GM21825 (cell line): ENCODE measurements at regions not wholly inside any gene's neighbourhood (a gene's known extent, or its start where the extent isn't known, plus 50 kb on each side); places are given as distances from the start of the nearest gene placed in this dataset.

Experiments used
- ATAC-seq: cut with Tn5 transposase; IDR thresholded peaks from one replicate; pipeline ENCODE4 v1.9.1; 2021; ENCODE audit warnings: mild to moderate bottlenecking, moderate library complexity; ENCODE audit not compliant: unreplicated experiment

DNA sequence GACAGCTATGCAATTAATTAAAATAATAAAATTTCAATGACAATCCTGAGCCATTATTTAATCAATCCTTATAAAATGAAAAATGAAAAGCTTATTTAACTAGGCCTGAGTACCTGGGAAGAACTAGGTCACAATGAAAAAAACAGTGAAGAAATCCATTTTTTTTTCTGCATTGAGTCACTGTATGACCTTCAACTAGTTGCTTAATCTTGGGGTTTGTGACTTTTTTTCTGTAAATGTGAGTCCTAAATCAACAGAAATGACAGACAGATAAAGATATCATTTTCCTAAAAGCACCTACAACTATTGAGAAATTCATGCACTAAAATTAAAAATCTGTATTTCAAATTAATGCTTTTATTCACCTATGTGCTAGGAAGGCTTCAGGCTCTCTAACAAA lies 96.8 kb downstream of the TMEM26 start:
- ATAC-seq, result no peak

GRCh38 chr10:61355211-61355610 lies 98.0 kb downstream of the TMEM26 start:
- ATAC-seq, result no peak

- ATAC-seq, result no peak
Observed at GRCh38 chr10:61354401-61354975, 98.7 kb downstream of the TMEM26 start.

DNA sequence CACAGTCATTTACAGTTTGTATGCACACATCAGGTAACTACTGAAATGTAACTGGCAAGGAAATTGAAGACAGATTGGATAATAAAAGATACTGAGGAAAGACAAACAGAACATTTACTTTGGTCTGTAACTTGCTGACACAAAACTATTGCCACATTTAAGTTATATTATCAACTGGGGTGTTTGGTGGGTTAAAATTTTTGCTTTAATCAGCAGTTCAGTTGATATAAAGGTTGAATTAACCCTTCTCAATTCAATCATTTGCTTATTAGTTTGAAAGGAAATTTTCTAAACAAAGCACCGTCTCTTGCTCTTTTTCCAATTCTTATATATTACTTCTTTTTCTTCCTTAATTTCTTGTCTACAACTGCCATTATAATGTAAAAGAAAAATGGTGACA lies 102.4 kb downstream of the TMEM26 start:
- ATAC-seq, result no peak

- no peak for ATAC-seq
Observed at GRCh38 chr10:61350068-61350467, 103.1 kb downstream of the TMEM26 start.

- no peak for ATAC-seq
Observed at GRCh38 chr10:61346796-61347413, 106.3 kb downstream of the TMEM26 start.

DNA sequence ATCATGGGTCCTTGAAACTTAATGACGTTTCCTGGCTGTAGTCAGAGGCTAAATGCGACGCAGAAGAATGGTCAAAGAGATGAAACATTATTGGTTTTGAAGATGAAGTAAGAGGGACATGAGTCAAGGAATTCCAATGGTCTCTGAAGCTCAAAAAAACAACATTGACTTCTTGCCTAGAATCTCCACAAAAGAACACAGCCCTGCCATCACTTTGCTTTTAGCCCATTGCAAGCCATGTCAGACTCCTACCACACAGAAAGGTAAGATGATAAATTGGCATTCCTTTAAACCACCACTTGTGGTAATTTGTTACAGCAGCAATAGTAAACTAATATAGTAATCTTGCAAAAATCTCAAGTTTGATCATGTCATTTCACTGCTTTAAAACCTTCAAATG lies 109.4 kb downstream of the TMEM26 start:
- no peak for ATAC-seq

DNA sequence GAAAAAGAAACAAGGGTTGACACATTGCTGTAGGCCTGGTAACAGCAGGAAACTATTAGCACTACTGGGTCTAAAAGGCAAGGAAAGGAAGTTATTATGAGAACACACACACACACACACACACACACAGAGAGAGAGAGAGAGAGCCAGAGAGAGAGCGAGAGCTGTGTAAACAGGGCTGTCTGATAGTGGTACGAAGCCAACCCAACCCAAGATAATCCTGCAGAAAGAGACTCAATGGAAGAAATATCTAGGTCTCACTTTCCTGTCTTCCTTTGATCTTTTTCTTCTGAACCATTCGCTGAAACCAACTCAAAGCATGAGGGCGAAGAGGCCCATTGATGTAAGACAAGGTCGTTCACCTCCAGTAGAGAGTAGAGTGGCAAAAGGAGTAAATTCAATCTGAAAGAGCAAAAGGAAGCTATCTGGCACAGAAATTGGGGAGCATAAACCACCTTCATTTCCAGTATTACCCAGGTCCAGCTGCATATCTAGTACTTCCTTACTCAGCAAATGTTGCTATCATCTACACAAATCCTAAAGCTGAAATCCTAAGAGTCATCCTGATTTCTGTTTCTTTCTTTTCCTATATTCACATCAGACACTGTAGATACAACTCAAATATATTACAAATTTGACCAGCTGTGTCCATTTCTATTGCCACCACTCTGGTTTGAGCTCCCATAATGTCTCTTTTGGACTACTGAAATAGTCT lies 110.2 kb downstream of the TMEM26 start:
- no peak for ATAC-seq

DNA sequence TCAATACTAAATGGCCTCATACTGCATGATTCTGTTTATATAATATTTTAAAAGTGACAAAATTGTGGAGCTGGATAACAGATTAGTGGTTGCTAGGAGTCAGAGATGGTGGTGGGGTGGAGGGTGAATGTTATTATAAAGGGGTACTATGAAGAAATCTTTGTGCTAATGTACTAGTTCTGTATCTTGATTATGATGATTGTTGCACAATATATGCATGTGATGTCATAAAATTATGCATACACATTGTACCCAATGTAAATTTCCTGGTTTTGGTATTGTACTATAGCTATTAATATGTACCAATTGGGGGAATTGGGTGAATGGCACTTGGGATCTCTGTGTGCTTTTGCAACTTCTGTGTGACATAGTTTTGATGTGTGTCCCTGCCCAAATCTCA lies 112.2 kb downstream of the TMEM26 start:
- no peak for ATAC-seq

GRCh38 chr10:61338146-61338545 lies 115.0 kb downstream of the TMEM26 start:
- no peak for ATAC-seq

- ATAC-seq, result no peak
Observed at GRCh38 chr10:61337741-61338140, 115.4 kb downstream of the TMEM26 start.

DNA sequence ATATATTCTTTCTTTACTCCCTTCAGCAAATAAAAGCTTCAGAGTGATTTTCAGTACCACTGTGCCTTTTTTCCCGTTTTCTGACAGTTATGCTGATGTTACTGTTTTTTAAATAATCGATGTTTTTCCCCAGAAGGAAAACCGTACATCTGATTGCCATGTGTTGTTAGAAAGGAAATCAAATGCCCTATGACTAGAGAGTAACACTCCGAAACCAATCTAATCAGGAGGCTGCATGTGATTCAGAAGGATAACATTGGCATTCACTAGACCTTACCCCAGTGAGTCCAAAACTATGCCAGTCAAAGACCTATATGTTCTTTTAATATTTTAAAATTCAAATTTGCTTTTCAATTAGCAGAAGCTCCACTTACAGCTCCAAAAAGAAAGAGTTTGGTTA lies 116.3 kb downstream of the TMEM26 start:
- no peak for ATAC-seq

DNA sequence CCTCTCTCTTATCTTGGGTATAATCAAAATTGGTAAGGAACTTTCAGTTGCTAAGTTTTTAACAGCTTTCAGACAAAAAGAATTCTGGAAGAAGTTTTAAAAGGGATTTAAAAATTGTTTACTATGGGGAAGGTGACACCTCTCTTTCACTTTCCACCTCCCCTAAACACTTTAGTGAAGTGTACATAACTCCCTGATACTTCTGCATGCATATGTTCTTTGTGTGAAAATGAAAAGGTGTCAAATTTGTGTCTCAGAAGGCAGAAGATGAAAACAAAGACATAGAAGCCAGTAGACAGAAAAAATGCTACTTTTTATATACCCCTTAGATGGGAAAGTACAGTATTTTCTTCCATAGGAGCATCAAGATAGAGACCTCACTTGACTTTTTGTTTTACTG lies 117.8 kb downstream of the TMEM26 start:
- ATAC-seq, result no peak

- no peak for ATAC-seq
Observed at GRCh38 chr10:61332581-61332980, 120.6 kb downstream of the TMEM26 start.

DNA sequence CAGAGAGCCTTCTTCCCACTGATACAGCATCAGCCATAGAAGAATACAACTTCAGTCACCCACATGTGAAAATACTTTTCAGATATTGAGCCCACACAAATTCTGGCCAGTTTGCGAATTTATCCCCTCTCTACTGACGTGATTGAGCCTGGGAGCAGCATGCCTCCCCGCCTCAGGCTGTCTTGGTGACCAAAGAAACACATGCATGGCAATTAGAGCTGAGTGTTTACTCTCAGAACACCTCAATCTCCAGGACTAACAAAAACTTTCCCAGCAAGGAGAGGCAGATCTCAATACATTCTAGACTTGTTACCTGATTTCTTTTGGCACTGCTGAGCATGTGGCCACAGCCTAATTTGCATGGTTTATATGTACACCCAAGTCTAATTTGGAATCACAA lies 122.5 kb downstream of the TMEM26 start:
- no peak for ATAC-seq

- peak; percentile 89 for ATAC-seq
Observed at GRCh38 chr10:61329854-61330253, 123.3 kb downstream of the TMEM26 start.

DNA sequence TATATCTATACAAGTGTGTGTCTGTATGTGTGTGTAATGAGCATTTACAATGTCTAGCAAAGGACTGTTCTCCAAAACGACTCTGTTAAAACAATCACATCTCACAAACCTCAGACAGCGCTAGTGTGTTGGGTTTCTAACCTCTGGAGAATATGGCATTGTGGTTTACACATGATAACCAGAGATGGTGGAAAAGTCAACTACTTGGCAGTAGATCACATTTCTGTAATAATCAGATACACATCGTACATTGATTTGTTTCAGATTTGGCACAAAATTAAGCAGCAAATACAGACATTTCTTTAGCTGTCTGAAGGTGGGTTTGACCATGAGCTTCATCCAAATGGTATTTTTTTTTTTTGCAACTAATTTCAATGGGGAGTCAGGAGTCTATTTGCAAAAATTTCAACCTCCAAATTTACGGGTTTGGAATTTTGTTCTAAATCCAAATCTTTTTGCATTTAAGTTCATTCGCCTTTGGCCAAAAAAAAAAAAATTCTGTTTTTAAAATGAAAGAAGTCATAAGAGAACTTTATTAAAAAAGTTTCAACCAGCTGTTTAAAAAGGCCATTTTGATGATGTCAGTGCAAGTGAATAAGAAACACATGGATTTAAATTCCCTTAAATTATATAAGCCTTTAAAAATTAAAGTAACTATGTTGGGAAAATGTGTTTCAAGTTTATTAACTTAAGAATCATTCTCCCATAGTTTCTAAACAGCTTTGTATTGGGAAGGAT lies 127.8 kb downstream of the TMEM26 start:
- no peak for ATAC-seq

- ATAC-seq, result no peak
Observed at GRCh38 chr10:61323726-61324125, 129.5 kb downstream of the TMEM26 start.

DNA sequence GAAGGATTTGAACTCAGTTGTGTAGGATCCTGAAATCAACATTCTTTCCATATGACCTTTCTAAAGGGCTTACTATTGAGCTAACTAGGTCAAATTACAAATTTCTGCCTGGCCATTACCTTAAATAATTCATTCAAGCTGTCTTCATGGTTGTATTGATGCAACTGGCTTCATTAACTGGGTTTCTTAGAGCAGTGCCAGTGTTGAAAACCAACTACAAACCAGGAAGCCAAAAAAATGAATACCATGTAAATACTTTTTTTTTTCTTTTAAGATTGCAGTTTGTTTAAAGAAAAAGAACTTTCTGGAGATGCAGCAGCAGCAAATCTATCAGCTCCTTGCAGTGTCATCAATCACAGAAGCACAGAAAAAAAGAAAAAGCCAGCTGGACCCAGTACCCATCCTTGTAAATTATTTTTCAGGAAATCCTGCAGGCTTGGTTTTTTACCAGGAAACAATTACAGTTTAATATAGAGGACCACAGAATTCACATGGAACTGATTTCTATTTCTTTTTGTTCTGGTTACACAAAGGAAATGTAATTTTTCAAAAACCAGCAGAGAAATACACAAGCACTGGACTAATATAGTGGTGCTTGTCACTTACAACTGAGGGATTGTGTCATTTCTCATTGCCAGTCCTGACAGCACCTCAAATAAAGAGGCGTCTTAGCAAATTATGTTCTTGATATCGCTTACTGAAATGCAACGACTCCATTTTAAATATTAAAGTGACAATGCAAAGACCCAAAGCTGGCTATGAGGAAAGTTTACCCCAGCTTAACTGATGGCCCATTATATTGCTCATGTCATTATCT lies 131.9 kb downstream of the TMEM26 start:
- no peak for ATAC-seq

DNA sequence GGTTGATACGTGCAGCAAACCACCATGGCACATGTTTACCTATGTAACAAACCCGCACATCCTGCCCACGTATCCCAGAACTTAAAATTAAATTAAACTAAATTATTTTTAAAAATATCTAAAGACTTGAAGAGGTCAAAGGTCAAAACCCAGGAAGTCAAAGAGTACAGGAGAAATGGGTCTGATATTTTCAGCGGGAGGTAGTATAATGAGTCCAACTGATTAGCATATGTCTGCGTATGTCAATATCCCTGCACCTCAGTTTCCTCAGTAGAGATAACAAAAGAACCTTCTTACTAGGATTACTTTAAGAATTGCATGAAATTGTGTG lies 133.0 kb downstream of the TMEM26 start:
- no peak for ATAC-seq
